Neuron (in vitro differentiated cells): ENCODE measurements at regions not wholly inside any gene's neighbourhood (a gene's known extent, or its start where the extent isn't known, plus 50 kb on each side); places are given as distances from the start of the nearest gene placed in this dataset.
A peak's percentile ranks its signal among the peaks of the same experiment; 100 is the strongest.
"Not testable (repeated sequence)": the region's sequence is repeated elsewhere in the genome, so short reads cannot be mapped to it uniquely, and the experiment has no call there.

ENCODE experiments used
- H2AFZ ChIP-seq: one replicate; pipeline ENCODE4 v1.6.1; 2013; ENCODE audit warnings: low read depth, mild to moderate bottlenecking, inconsistent platforms, low read length, moderate library complexity
- H3K27me3 ChIP-seq: one replicate; pipeline ENCODE4 v1.6.1; 2013; ENCODE audit warnings: low read length; ENCODE audit not compliant: insufficient read depth
- H3K36me3 ChIP-seq: one replicate; pipeline ENCODE4 v1.6.1; 2013; ENCODE audit warnings: low read length; ENCODE audit not compliant: insufficient read depth
- H3K4me1 ChIP-seq: one replicate; pipeline ENCODE4 v1.6.1; 2013; ENCODE audit warnings: low read length; ENCODE audit not compliant: insufficient read depth
- H3K4me3 ChIP-seq: 2 replicates; pipeline ENCODE4 v1.5.1; 2013; ENCODE audit warnings: mild to moderate bottlenecking, low read length, moderate library complexity
- H3K9me3 ChIP-seq: one replicate; pipeline ENCODE4 v1.6.1; 2013; ENCODE audit warnings: low read length

DNA sequence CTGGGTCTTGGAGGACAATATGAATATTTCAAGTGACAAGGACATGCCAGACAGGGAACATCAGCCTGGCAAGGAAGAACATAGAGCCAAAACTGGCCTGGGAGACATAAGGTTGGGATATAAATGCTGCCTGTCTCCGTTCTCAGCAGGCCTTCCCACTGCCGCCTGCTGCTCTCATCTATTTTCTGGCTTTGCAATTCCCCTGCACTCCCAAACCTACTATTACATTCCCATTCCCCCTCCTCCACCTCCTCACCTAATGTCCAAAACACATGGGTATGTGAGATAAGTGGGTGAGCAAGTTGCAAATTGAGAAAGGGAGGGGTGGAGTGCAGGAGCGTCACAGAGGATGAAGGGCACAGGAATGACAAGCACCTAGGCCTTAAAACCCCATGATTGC lies 244.3 kb upstream of the CDH8 start:
- H3K4me3 ChIP-seq, result no peak overlapping the region
- H3K27me3 ChIP-seq, result no peaks in the 10 kb centered on the region
- no peak overlapping the region for H2AFZ ChIP-seq
- no peaks in the 10 kb centered on the region for H3K9me3 ChIP-seq
- H3K36me3 ChIP-seq, result no peaks in the 10 kb centered on the region
- H3K4me1 ChIP-seq, result peaks cover 18% of the 10 kb centered on the region

DNA sequence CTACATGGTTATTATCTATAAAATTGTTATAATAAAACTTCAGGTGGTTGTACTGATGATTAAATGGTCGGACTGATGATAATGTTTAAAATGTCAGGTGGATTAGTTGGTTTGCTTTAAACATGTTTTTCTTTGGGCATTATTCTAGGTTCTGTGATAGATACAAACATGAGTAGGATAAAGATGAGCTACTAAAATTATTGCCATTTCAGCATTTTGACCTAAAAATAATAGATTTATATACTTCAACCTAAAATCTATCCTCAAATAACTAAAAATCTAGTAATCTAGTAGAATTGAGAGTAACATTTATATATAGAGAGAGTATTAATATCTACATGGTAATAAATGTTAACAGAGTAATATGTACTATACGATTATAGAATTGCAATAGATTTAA lies 241.7 kb upstream of the CDH8 start:
- no peaks in the 10 kb centered on the region for H3K36me3 ChIP-seq

DNA sequence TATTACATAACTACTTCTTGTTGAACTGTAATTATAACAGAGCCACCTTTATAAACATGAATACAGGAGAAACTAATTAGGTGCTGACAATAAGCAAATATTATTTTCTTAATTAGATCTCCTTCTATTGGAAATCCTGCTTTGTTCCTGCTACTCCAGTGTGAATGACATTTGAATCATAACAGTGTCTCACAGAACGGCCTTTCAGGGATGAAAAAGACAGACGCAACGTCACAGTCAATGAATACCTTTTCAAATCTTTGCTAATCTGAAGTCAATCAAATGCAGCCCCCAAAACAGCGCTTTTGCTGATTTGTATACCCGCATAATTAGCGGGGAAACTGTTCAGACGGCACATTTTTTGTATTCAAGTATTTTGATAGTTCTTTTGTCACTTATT lies 240.4 kb upstream of the CDH8 start:
- H3K4me1 ChIP-seq, result peaks cover 18% of the 10 kb centered on the region
- no peak overlapping the region for H3K4me3 ChIP-seq

More for the DNA sequence above, 241.7 kb upstream of the CDH8 start:
- Histone ChIP-seq H3K9me3 (no peaks in the 10 kb centered on the region), H2AFZ (no peak overlapping the region), H3K4me1 (peaks cover 18% of the 10 kb centered on the region), H3K4me3 (no peak overlapping the region), H3K27me3 (no peaks in the 10 kb centered on the region)

DNA sequence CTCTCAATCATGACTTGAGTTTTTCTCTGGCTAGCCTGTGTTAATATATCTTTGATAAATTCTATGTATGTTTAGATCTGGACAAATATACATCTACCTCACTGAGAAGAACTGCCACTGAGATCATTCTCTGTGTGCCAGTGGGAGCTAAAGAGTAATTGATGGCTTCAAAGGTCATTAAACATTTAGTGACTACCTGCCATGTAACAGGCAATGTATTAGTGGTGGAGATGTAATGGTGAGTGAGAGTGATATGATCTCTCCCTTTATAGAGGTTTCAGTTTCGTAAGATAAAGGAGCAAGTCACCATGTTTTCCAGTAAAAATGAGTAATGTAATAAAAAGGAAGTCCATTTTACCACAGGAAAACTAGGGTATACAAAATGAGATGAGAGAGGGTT lies 235.8 kb upstream of the CDH8 start:
- Histone ChIP-seq H3K27me3 (no peaks in the 10 kb centered on the region), H3K36me3 (no peaks in the 10 kb centered on the region), H3K4me1 (peaks cover 13% of the 10 kb centered on the region), H2AFZ (no peak overlapping the region), H3K4me3 (no peak overlapping the region), H3K9me3 (no peaks in the 10 kb centered on the region)

More for the DNA sequence above, 240.4 kb upstream of the CDH8 start:
- Histone ChIP-seq H3K27me3 (no peaks in the 10 kb centered on the region), H2AFZ (peak overlapping the region; percentile 70), H3K9me3 (no peaks in the 10 kb centered on the region), H3K36me3 (no peaks in the 10 kb centered on the region)

DNA sequence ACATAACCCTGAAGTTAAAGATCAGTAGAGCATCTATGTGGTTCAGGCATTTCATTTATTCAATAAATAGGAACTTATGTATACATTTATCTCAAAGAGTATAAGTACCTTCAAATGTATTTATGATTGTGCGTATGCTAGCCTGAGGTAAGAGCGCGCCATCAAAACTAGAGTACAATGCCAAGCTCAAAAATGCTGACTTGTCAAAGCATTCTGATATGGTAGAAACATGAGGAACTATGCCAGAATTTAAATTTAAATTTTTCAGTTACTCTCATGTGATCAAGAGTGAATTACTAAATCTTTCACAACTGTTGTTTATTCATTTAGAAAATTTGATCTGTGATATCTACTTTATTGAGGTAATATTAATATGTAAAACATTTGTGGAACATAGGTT lies 225.5 kb upstream of the CDH8 start:
- no peaks in the 10 kb centered on the region for H3K9me3 ChIP-seq
- H2AFZ ChIP-seq, result no peak overlapping the region
- no peaks in the 10 kb centered on the region for H3K27me3 ChIP-seq
- H3K4me1 ChIP-seq, result peaks cover 21% of the 10 kb centered on the region
- H3K36me3 ChIP-seq, result no peaks in the 10 kb centered on the region
- H3K4me3 ChIP-seq, result no peak overlapping the region

DNA sequence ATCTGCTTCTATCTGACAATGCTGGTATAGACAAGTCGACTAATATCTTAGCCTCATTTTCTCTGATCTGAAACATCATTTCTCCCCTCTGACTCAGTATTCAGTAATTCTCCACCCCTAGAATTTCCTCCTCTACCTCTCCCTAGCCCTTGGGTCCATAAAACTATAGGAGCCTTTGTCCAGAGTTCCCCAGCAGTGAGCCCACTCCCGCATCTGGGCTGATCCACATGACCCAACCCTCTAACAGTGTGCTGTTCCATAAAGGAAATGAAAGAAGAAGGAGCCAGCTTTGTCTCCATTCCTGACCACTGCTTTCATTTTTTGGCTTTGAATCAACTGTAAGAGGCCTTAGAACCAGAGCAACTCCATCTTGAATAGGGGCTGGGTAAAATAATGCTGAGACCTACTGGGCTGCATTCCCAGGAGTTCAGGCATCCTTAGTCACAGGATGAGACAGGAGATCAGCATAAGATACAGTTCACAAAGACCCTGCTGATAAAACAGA lies 222.7 kb upstream of the CDH8 start:
- not testable (repeated sequence) for H3K4me3 ChIP-seq, H3K36me3 ChIP-seq, H3K27me3 ChIP-seq, H2AFZ ChIP-seq, H3K9me3 ChIP-seq
- peaks cover 43% of the 10 kb centered on the region for H3K4me1 ChIP-seq

DNA sequence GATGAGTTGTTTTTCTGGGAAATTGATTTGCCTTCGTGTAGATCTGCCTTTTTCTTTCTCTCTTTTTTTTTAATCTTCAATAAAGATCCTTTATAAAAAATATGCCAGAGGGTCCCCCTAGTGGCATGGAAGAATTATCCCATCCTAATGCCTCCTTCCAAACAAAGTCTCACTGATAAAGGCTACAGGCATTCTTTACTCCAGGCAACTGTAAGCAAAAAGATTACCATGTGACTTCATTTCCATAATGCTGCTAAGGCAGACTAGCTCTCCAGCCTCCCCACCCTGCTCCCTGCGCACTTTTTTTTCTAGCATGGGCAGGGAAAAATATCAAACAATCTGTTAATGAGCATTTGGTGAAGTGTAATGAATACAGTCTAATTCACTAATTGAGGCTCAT lies 220.2 kb upstream of the CDH8 start:
- Histone ChIP-seq H2AFZ (no peak overlapping the region), H3K36me3 (no peaks in the 10 kb centered on the region), H3K4me1 (peaks cover 53% of the 10 kb centered on the region), H3K4me3 (no peak overlapping the region), H3K9me3 (no peaks in the 10 kb centered on the region), H3K27me3 (no peaks in the 10 kb centered on the region)

DNA sequence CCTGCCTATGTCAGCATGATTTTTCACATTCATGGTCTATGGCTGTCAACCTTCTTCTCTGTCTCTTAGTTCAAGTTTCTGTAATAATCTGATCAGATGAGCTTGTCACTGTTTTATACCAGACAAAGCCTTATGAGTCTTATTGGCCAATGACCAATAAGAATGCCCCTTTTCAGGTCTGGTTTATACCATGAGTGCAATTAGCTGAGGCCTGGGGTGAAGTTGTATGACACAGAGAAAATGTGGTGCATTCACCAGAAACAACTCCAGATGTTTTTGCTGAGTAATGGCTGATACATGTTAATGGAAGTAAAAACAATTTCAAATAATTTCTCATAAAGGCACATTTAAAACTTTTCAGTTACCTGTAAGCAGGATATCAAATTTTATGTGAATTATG lies 218.6 kb upstream of the CDH8 start:
- Histone ChIP-seq H3K9me3 (no peaks in the 10 kb centered on the region), H2AFZ (peak overlapping the region; percentile 7), H3K4me1 (peaks cover 53% of the 10 kb centered on the region), H3K4me3 (peak overlapping the region; percentile 44), H3K36me3 (no peaks in the 10 kb centered on the region), H3K27me3 (no peaks in the 10 kb centered on the region)

DNA sequence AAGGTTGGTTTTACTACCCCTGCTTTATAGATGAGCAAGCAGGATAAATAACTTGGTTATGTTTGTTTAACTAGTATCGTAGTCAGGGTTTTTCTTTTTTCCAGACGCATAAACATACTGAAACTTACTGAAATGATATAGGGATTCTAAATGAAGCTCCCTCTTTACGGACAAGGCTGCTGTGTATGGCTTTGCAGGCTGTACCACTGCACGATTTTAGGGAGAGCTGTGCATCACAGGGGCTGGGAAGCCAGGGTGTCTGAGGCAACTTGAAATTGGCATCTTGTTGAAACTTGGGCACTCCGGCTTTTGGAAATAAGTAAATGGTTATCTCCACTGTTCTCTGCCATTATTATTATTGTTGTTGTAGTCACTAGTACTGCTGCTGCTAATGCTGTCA lies 218.1 kb upstream of the CDH8 start:
- Histone ChIP-seq H3K36me3 (no peaks in the 10 kb centered on the region), H3K4me3 (peak overlapping the region; percentile 44), H3K4me1 (peaks cover 51% of the 10 kb centered on the region), H2AFZ (peak overlapping the region; percentile 7), H3K9me3 (no peaks in the 10 kb centered on the region), H3K27me3 (no peaks in the 10 kb centered on the region)

DNA sequence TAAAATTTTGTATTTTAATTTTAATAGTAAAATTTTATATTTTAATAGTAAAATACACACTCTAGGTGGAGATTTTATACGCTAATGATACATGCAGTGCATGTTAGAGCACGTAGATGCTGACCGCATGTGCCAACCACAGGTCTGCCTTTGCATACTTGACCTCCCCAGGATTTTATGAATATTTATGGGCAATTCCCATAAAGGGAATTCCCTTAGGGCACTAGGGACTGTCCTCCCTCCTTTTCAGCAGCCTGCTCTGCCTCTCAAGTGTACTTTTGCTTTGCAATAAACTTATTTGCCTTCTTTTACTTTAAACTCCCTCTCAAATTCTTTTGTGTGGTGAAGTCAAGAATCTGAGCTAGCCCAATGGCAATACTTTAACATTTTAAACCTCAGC lies 217.7 kb upstream of the CDH8 start:
- Histone ChIP-seq H3K4me3 (peak overlapping the region; percentile 44), H3K4me1 (peaks cover 49% of the 10 kb centered on the region), H3K9me3 (no peaks in the 10 kb centered on the region), H3K36me3 (no peaks in the 10 kb centered on the region), H2AFZ (peak overlapping the region; percentile 7), H3K27me3 (no peaks in the 10 kb centered on the region)

DNA sequence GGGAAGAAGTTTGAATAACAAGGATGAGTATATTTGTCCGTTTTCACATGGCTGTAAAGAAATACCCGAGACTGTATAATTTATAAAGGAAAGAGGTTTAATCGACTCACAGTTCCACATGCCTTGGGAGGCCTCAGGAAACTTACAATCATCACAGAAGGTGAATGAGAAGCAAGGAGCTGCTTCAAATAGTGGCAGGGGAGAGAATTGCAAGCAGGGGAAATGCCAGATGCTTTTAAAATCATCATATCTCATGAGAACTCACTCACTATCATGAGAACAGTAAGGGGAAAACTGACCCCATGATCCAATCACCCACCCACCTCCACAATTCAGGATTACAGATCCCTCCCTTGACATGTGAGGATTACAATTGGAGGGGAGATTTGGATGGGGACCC lies 212.8 kb upstream of the CDH8 start:
- no peak overlapping the region for H3K4me3 ChIP-seq
- H3K9me3 ChIP-seq, result no peaks in the 10 kb centered on the region
- H3K4me1 ChIP-seq, result peaks cover 15% of the 10 kb centered on the region
- no peaks in the 10 kb centered on the region for H3K27me3 ChIP-seq
- no peaks in the 10 kb centered on the region for H3K36me3 ChIP-seq
- H2AFZ ChIP-seq, result no peak overlapping the region

DNA sequence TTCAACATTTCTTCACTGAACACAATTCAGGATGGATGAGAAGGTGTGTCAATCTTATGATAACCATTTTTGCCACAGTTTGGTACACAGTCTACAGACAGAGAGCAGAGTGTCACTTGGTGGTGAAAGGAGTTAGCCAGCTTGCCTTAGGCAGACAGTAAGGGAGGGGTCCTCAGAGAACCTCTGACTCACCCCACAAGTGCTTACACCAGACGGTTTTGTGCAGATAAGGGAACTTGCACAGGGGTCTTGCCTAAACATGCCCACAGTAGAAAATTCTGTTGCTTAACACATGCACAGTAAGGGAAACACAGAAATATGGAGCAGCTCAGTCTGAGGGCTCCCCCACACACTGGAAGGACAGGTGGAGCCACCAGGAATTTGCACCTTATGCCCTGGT lies 204.5 kb upstream of the CDH8 start:
- Histone ChIP-seq H3K4me3 (no peak overlapping the region), H2AFZ (no peak overlapping the region), H3K36me3 (no peaks in the 10 kb centered on the region), H3K27me3 (no peaks in the 10 kb centered on the region), H3K4me1 (no peaks in the 10 kb centered on the region), H3K9me3 (peaks cover 2% of the 10 kb centered on the region)

DNA sequence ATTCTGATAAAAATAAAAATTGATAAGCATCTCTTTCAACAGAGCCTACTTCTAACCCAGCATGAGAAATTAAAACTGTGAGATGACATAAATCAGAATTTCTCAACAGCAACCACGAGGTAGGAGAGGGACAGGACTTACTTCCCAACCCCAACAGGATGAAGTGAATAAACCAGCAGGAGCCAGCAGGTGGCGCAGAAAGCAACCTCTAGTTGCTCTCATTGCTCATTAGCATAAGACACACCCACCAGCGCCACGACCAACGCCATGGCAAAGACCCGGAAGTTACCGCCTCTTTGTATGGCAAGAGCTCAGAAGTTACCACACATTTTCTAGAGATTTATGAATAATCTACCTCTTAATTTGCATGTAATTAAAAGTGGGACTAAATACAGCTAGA lies 189.4 kb upstream of the CDH8 start:
- H2AFZ ChIP-seq, result no peak overlapping the region
- no peak overlapping the region for H3K4me3 ChIP-seq
- no peaks in the 10 kb centered on the region for H3K36me3 ChIP-seq

DNA sequence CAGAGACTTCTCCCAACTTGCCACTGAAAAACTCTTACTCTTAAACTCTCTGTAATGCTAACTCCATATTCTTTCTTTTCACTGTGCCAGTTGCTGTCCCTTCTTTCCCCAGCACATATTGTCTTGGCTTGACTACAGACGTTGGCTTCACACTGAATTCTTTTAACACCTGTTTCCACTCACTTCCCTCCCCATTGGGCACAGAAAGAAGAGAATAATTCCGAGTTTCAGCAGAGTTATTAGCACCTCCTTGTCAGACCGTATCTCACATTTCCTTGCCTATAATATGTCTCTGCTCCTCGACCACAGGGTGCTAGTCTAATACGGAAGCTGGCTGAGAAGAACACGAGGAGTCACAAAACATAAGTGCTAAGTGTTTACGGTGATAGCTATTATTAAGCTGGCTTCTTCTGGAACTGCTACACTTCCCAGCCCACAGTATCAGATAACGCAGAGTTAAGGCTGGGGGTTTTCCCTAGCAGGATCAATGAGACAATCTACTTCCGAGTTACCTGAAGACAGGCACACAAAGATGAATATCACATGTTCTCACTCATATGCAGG lies 188.5 kb upstream of the CDH8 start:
- no peak overlapping the region for H3K4me3 ChIP-seq
- no peaks in the 10 kb centered on the region for H3K36me3 ChIP-seq
- H3K9me3 ChIP-seq, result no peaks in the 10 kb centered on the region
- H2AFZ ChIP-seq, result no peak overlapping the region
- no peaks in the 10 kb centered on the region for H3K4me1 ChIP-seq
- no peaks in the 10 kb centered on the region for H3K27me3 ChIP-seq

More for the DNA sequence above, 189.4 kb upstream of the CDH8 start:
- H3K27me3 ChIP-seq, result no peaks in the 10 kb centered on the region
- no peaks in the 10 kb centered on the region for H3K9me3 ChIP-seq
- no peaks in the 10 kb centered on the region for H3K4me1 ChIP-seq
